ENCODE measurements at regions not wholly inside any gene's neighbourhood (a gene's known extent, or its start where the extent isn't known, plus 50 kb on each side); places are given as distances from the start of the nearest gene placed in this dataset.

GRCh38 chr7:138204285-138204981 lies 128.2 kb downstream of the AKR1D1 start:
- WGBS (ENCODE audit: insufficient coverage, insufficient replicate concordance, low lambda C conversion rate, missing lambda C conversion rate) = 15% methylated on average over 5 of the region's 5 CpGs
- H3K4me2 ChIP-seq (ENCODE audit: control insufficient read depth, insufficient read depth) = no peak overlapping the region
- no peaks in the 10 kb centered on the region for H3K4me1 ChIP-seq (ENCODE audit: control insufficient read depth, insufficient read depth, low read length)
- peaks cover 1% of the 10 kb centered on the region; the same call in 1 of the 3 replicates for H3K9me3 ChIP-seq (replicated peaks; ENCODE audit: control insufficient read depth, insufficient read depth, low read length)
- ATAC-seq (no peak), FAIRE-seq (no peak), DNase-seq (ENCODE audit: low read depth, low spot score) (no peak)
- H3K4me3 ChIP-seq = no peak overlapping the region
- H2AFZ ChIP-seq (ENCODE audit: control insufficient read depth, low read depth, low read length) = no peak overlapping the region
- H3K27ac ChIP-seq (ENCODE audit: control insufficient read depth, insufficient read depth) = no peak overlapping the region
- in situ Hi-C loops (cut with MboI) = no loop called here
- TF ChIP-seq ZNF384 (IDR thresholded peaks at IDR 0.05; ENCODE audit: borderline replicate concordance, low read depth, low read length) = no peak
- no peak overlapping the region for H3K9ac ChIP-seq (ENCODE audit: control insufficient read depth, insufficient read depth, low read length)
- ChIA-PET CTCF (no interaction called here), SMC1A (ENCODE audit: uncharacterized antibody, unreplicated experiment) (interaction anchor here (1.4 kb wide), 1 partner anchor 33 kb away, joined by 4 read pairs; no protein-coding TSS in a partner anchor), POLR2A (interaction anchor here (0.6 kb wide), 2 partner anchors 23 to 65 kb away, joined by 4 to 5 read pairs; no protein-coding TSS in a partner anchor), RAD21 (ENCODE audit: unreplicated experiment) (no interaction called here)
- H3K36me3 ChIP-seq (ENCODE audit: control insufficient read depth in 2 of 2, insufficient read depth in 2 of 2, low read length in 1 of 2) = no peaks in the 10 kb centered on the region
- no peaks in the 10 kb centered on the region for H3K27me3 ChIP-seq (replicated peaks in 1 of 2; ENCODE audit: control insufficient read depth in 2 of 2, insufficient read depth in 2 of 2, low read length in 1 of 2)
- intact Hi-C loops (cut with micrococcal nuclease; ENCODE audit: unreplicated experiment) = no loop called here
- BruUV-seq (replicated peaks) = no TSS peak
- H4K20me1 ChIP-seq (ENCODE audit: control insufficient read depth, insufficient read depth) = no peaks in the 10 kb centered on the region
- no peaks in the 10 kb centered on the region for H3K79me2 ChIP-seq (ENCODE audit: control insufficient read depth, insufficient read depth, low read length)

- Histone ChIP-seq H2AFZ (ENCODE audit: control insufficient read depth, low read depth, low read length) (no peak overlapping the region), H3K4me2 (ENCODE audit: control insufficient read depth, insufficient read depth) (no peak overlapping the region), H3K27me3 (replicated peaks in 1 of 2; ENCODE audit: control insufficient read depth in 2 of 2, insufficient read depth in 2 of 2, low read length in 1 of 2) (no peaks in the 10 kb centered on the region), H3K9ac (ENCODE audit: control insufficient read depth, insufficient read depth, low read length) (no peak overlapping the region), H3K27ac (ENCODE audit: control insufficient read depth, insufficient read depth) (no peak overlapping the region), H3K79me2 (ENCODE audit: control insufficient read depth, insufficient read depth, low read length) (no peaks in the 10 kb centered on the region), H3K9me3 (replicated peaks; ENCODE audit: control insufficient read depth, insufficient read depth, low read length) (peaks cover 2% of the 10 kb centered on the region; the same call in 1 of the 3 replicates), H3K36me3 (ENCODE audit: control insufficient read depth in 2 of 2, insufficient read depth in 2 of 2, low read length in 1 of 2) (no peaks in the 10 kb centered on the region), H3K4me1 (ENCODE audit: control insufficient read depth, insufficient read depth, low read length) (no peaks in the 10 kb centered on the region), H3K4me3 (no peak overlapping the region), H4K20me1 (ENCODE audit: control insufficient read depth, insufficient read depth) (no peaks in the 10 kb centered on the region)
- 78% methylated on average over 2 of the region's 2 CpGs for WGBS (ENCODE audit: insufficient coverage, insufficient replicate concordance, low lambda C conversion rate, missing lambda C conversion rate)
- no peak for DNase-seq (ENCODE audit: low read depth, low spot score)
- ChIA-PET SMC1A (ENCODE audit: uncharacterized antibody, unreplicated experiment) (interaction anchor here (1.4 kb wide), 1 partner anchor 34 kb away, joined by 4 read pairs; no protein-coding TSS in a partner anchor), RAD21 (ENCODE audit: unreplicated experiment) (no interaction called here), POLR2A (interaction anchor here (0.6 kb wide), 1 partner anchor 66 kb away, joined by 5 read pairs; no protein-coding TSS in a partner anchor), CTCF (no interaction called here)
- BruUV-seq (replicated peaks) = no TSS peak
- in situ Hi-C loops (cut with MboI) (no loop called here), intact Hi-C loops (cut with micrococcal nuclease; ENCODE audit: unreplicated experiment) (no loop called here)
- FAIRE-seq = no peak
- ATAC-seq = no peak
- TF ChIP-seq MYB (IDR thresholded peaks at IDR 0.05; ENCODE audit: borderline replicate concordance, low read depth, low read length) (no peak), NBN (IDR thresholded peaks at IDR 0.05) (no peak), POU2F2 (IDR thresholded peaks at IDR 0.05; ENCODE audit: borderline replicate concordance, low read depth, low read length) (no peak), FOS (IDR thresholded peaks at IDR 0.05; ENCODE audit: borderline replicate concordance, extremely low read depth, insufficient read length) (no peak), RELB (IDR thresholded peaks at IDR 0.05; ENCODE audit: low read depth) (no peak), RBBP5 (conservative IDR thresholded peaks at IDR 0.05) (no peak), BCL11A (IDR thresholded peaks at IDR 0.05; ENCODE audit: low read depth, low read length) (no peak), HDGF (IDR thresholded peaks at IDR 0.05) (no peak)
- TF ChIP-seq, protein P1, sequence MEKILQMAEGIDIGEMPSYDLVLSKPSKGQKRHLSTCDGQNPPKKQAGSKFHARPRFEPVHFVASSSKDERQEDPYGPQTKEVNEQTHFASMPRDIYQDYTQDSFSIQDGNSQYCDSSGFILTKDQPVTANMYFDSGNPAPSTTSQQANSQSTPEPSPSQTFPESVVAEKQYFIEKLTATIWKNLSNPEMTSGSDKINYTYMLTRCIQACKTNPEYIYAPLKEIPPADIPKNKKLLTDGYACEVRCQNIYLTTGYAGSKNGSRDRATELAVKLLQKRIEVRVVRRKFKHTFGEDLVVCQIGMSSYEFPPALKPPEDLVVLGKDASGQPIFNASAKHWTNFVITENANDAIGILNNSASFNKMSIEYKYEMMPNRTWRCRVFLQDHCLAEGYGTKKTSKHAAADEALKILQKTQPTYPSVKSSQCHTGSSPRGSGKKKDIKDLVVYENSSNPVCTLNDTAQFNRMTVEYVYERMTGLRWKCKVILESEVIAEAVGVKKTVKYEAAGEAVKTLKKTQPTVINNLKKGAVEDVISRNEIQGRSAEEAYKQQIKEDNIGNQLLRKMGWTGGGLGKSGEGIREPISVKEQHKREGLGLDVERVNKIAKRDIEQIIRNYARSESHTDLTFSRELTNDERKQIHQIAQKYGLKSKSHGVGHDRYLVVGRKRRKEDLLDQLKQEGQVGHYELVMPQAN (conservative IDR thresholded peaks at IDR 0.05) = no peak
- TF ChIP-seq, protein P2, sequence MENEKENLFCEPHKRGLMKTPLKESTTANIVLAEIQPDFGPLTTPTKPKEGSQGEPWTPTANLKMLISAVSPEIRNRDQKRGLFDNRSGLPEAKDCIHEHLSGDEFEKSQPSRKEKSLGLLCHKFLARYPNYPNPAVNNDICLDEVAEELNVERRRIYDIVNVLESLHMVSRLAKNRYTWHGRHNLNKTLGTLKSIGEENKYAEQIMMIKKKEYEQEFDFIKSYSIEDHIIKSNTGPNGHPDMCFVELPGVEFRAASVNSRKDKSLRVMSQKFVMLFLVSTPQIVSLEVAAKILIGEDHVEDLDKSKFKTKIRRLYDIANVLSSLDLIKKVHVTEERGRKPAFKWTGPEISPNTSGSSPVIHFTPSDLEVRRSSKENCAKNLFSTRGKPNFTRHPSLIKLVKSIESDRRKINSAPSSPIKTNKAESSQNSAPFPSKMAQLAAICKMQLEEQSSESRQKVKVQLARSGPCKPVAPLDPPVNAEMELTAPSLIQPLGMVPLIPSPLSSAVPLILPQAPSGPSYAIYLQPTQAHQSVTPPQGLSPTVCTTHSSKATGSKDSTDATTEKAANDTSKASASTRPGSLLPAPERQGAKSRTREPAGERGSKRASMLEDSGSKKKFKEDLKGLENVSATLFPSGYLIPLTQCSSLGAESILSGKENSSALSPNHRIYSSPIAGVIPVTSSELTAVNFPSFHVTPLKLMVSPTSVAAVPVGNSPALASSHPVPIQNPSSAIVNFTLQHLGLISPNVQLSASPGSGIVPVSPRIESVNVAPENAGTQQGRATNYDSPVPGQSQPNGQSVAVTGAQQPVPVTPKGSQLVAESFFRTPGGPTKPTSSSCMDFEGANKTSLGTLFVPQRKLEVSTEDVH (IDR thresholded peaks at IDR 0.05; ENCODE audit: low read depth, partially characterized antibody) = no peak
Observed at GRCh38 chr7:138204982-138205298, 128.7 kb downstream of the AKR1D1 start.
